ENCODE measurements at regions not wholly inside any gene's neighbourhood (a gene's known extent, or its start where the extent isn't known, plus 50 kb on each side); places are given as distances from the start of the nearest gene placed in this dataset.

- TF ChIP-seq CTCF (IDR thresholded peaks at IDR 0.05) (no peak), EP300 (IDR thresholded peaks at IDR 0.05) (no peak), POLR2AphosphoS5 (IDR thresholded peaks at IDR 0.05) (no peak), POLR2A (IDR thresholded peaks at IDR 0.05) (no peak)
- WGBS: 76% methylated on average over 3 of the region's 3 CpGs
- no peaks in the 10 kb centered on the region for H3K9me3 ChIP-seq
Observed at GRCh38 chr3:17836092-17836491, 93.7 kb upstream of the TBC1D5 start.

DNA sequence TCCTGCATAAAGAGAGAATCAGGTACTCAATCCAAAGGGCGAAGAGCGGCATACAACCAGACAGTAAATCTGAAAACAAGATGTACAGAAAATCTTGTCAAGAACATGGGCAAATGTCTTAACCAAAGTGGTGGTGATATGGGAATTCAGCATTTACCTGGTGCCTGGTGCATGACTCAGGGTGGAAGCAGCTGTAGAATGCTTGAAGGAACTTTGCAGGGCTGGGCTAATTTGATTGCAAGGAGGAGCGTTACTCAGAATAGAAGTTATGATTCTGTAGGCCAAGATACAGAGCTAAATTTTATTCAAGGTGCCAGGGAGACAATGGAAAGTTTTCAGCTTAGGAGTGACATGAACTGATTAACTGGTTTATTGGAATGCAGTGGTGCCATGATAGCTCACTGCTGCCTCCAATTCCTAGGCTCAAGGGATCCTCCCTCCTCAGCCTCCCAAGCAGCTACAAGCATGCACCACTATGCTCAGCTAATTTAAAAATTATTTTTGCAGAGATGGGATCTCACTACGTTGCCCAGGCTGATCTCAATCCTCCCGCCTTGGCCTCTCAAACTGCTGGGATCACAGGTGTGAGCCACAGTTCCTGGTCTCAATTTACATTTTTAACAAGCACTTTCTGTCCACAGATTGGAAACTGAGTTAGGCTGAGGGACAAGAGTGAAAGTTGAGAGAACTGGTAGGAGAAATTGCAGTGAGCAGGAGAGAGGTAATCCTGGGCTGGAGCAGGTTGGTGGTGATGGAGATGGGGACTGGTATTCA is 91.5 kb upstream of the TBC1D5 start:
- H3K36me3 ChIP-seq: no peaks in the 10 kb centered on the region
- H3K4me1 ChIP-seq: no peaks in the 10 kb centered on the region
- H3K27me3 ChIP-seq: no peaks in the 10 kb centered on the region
- no peak for DNase-seq (ENCODE audit: low spot score in 2 of 2)
- no peak overlapping the region for H3K4me3 ChIP-seq
- WGBS: 90% methylated on average over 5 of the region's 5 CpGs
- no peak for TF ChIP-seq POLR2AphosphoS5 (IDR thresholded peaks at IDR 0.05)
- TF ChIP-seq CTCF (IDR thresholded peaks at IDR 0.05): no peak
- TF ChIP-seq EP300 (IDR thresholded peaks at IDR 0.05): no peak
- no peak for TF ChIP-seq POLR2A (IDR thresholded peaks at IDR 0.05)
- H3K27ac ChIP-seq: no peak overlapping the region
- no peaks in the 10 kb centered on the region for H3K9me3 ChIP-seq

More at GRCh38 chr3:17836092-17836491, 93.7 kb upstream of the TBC1D5 start:
- Histone ChIP-seq H3K27ac (no peak overlapping the region), H3K27me3 (no peaks in the 10 kb centered on the region), H3K4me1 (no peaks in the 10 kb centered on the region), H3K36me3 (no peaks in the 10 kb centered on the region), H3K4me3 (no peak overlapping the region)
- DNase-seq (ENCODE audit: low spot score in 2 of 2): no peak

GRCh38 chr3:17832016-17832415 is 89.6 kb upstream of the TBC1D5 start:
- Histone ChIP-seq H3K9me3 (no peaks in the 10 kb centered on the region), H3K36me3 (no peaks in the 10 kb centered on the region), H3K4me1 (no peaks in the 10 kb centered on the region), H3K27me3 (no peaks in the 10 kb centered on the region), H3K4me3 (no peak overlapping the region), H3K27ac (no peak overlapping the region)
- no peak for DNase-seq (ENCODE audit: low spot score in 2 of 2)
- no peak for TF ChIP-seq POLR2AphosphoS5 (IDR thresholded peaks at IDR 0.05)
- no peak for TF ChIP-seq CTCF (IDR thresholded peaks at IDR 0.05)
- no peak for TF ChIP-seq EP300 (IDR thresholded peaks at IDR 0.05)
- TF ChIP-seq POLR2A (IDR thresholded peaks at IDR 0.05): no peak
- WGBS: 97% methylated on average over 2 of the region's 2 CpGs

- Histone ChIP-seq H3K36me3 (no peaks in the 10 kb centered on the region), H3K27ac (no peak overlapping the region), H3K9me3 (no peaks in the 10 kb centered on the region), H3K4me1 (no peaks in the 10 kb centered on the region), H3K4me3 (no peak overlapping the region), H3K27me3 (no peaks in the 10 kb centered on the region)
- TF ChIP-seq POLR2A (IDR thresholded peaks at IDR 0.05) (no peak), CTCF (IDR thresholded peaks at IDR 0.05) (no peak), POLR2AphosphoS5 (IDR thresholded peaks at IDR 0.05) (no peak), EP300 (IDR thresholded peaks at IDR 0.05) (no peak)
- no peak for DNase-seq (ENCODE audit: low spot score in 2 of 2)
Observed at GRCh38 chr3:17831366-17831765, 88.9 kb upstream of the TBC1D5 start.

DNA sequence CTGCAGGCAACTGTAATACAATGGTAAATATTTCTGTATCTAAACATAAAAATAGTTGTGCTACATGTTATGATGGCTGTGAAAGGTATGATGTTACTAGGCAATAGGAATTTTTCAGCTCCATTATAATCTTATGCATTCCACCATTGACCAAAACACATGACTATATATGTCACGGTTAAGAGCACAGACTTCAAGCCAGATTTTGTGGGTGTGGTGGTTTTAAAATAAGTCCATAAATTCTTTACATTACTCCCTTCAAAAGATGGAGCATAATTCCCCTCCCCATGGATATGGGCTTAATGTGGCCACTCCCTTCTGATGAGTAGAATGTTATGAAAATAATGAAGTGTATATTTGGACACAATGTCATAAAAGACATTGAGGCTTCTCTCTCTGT is 88.4 kb upstream of the TBC1D5 start:
- Histone ChIP-seq H3K36me3 (no peaks in the 10 kb centered on the region), H3K4me3 (no peak overlapping the region), H3K4me1 (no peaks in the 10 kb centered on the region), H3K27me3 (no peaks in the 10 kb centered on the region), H3K9me3 (no peaks in the 10 kb centered on the region), H3K27ac (no peak overlapping the region)
- 41% methylated on average over 1 of the region's 1 CpG for WGBS
- TF ChIP-seq CTCF (IDR thresholded peaks at IDR 0.05): no peak
- TF ChIP-seq POLR2A (IDR thresholded peaks at IDR 0.05): no peak
- TF ChIP-seq POLR2AphosphoS5 (IDR thresholded peaks at IDR 0.05): no peak
- TF ChIP-seq EP300 (IDR thresholded peaks at IDR 0.05): no peak
- no peak for DNase-seq (ENCODE audit: low spot score in 2 of 2)

Data from suprapubic skin (tissue), 4 donors.